HG02610 (cell line): ENCODE measurements at regions not wholly inside any gene's neighbourhood (a gene's known extent, or its start where the extent isn't known, plus 50 kb on each side); places are given as distances from the start of the nearest gene placed in this dataset.
"Not testable (repeated sequence)": the region's sequence is repeated elsewhere in the genome, so short reads cannot be mapped to it uniquely, and the experiment has no call there.

Experiments
- ATAC-seq: cut with Tn5 transposase; IDR thresholded peaks from one replicate; pipeline ENCODE4 v1.9.1; 2021; ENCODE audit warnings: mild to moderate bottlenecking, moderate library complexity; ENCODE audit not compliant: unreplicated experiment

DNA sequence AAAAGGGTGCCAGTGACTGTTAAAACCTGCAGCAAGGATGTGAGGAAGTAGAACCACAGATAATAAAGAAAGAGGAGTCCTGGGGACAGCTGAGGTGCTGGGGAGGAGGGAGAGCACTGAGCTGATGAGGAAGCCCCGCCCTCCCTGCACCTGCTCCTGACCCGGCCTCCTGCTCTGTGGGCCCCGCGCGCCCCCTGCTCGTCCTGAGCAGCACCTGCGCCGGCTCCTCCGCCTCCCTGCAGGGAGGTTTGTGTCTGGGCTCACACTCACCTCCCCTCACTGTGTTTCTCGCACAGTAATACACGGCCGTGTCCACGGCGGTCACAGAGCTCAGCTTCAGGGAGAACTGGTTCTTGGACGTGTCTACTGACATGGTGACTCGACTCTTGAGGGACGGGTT lies 797.6 kb downstream of the TMEM121 start:
- not testable (repeated sequence) for ATAC-seq

DNA sequence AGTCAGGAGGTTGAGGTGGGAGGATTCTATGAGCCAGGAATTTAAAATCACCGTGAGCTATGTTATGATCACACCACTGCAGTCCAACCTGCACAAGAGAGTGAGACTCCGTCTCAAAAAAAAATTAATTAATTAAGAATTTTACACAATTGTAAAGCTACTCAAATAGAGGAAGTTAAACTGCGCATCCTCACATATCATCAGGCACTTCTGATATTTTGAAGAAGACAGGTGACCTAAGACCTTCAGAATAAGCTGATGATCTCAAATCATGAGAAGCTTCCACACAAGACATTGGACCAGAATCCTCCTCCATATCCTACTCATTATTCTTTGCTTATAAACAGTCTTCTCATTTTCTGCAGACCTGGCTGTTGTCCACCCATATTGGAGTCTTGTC lies 800.9 kb downstream of the TMEM121 start:
- no peak for ATAC-seq

DNA sequence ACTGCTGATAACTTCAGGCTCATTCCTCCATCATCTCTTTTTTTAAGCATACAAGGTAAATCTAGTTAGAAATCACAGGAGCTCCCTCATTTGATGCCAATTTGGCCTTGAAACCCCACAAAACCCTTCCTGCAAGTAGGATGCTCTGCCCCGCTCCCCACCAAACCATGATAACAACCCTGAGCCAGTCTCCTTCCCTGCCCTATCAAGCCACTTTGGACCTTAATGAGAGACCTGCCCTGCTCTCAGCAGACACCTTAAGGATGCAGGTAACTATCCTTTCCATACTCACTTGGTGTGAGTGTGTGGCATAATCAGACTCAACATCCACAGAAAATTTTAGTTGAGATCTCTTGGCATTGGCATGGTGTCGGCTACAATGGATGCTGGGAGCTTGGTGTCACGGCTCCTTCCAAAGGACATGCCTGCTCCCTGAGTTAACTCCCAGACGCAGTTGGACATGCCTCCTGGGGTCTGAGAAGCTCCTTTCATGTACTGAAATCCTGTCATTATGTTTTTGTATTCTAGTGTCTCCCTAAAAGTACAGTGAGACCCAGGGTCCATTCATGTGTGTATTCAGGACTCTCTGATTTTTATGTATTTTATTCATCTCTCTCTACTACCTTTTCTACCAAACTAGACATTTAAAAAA lies 801.4 kb downstream of the TMEM121 start:
- not testable (repeated sequence) for ATAC-seq

- not testable (repeated sequence) for ATAC-seq
These were observed 802.9 kb downstream of the TMEM121 start for GRCh38 chr14:106329243-106329642.

DNA sequence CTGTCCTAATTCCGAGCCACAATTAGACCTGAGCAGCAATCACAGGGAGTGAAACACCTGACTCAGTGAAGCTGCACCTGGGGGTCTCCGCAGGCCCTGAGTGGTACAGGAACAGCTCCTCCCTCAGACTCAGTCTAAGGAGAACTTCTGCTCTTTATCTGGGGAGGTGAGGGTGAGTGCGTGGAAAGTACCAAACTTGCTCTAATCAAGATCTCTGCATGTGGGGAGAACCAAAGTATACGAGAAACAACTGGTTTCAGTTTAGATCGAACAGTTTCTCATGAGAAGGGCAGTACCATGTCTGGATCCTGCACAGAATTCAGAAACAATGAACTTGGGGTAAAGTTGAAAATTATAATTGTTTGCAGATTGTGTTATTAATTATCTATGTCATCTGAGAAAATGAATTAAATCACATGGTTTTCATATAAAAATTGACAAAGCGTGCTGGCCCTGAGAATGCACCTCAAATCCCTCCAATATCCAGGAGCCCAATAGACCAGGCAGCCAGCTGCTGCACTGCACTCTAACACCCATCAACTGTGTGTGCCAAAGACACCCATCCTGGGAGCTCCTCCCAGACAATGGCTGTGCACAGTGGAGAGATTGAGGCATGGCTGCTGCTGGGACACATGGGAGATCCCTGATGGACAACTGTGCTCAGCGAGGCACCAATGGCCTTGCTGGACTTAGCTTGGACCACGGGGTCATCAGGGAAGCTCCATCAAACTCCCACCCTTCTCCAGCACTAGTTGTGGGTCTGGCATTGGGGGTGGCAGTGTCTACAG lies 803.8 kb downstream of the TMEM121 start:
- not testable (repeated sequence) for ATAC-seq

- ATAC-seq: not testable (repeated sequence)
These were observed 808.2 kb downstream of the TMEM121 start for GRCh38 chr14:106334428-106335109.

- not testable (repeated sequence) for ATAC-seq
These were observed 808.7 kb downstream of the TMEM121 start for GRCh38 chr14:106335110-106335429.

GRCh38 chr14:106338775-106339174 lies 812.4 kb downstream of the TMEM121 start:
- ATAC-seq: not testable (repeated sequence)

GRCh38 chr14:106340658-106341057 lies 814.3 kb downstream of the TMEM121 start:
- ATAC-seq: not testable (repeated sequence)

DNA sequence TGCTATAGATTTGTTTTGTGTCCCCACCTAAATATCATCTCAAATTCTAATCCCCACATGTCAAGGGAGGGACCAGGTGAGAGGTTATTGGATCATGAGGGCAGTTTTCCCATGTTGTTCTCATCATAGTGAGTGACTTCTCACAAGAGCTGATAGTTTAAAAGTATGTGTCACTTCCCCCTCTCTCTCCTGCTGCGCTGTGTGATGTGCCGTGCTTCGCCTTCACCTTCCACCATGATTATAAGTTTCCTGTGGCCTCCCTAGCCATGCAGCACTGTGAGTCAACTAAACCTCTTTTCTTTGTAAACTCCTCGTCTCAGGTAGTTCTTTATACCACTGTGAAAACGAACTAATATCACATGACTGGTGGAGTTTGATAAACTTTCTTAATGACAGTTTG lies 814.8 kb downstream of the TMEM121 start:
- not testable (repeated sequence) for ATAC-seq

DNA sequence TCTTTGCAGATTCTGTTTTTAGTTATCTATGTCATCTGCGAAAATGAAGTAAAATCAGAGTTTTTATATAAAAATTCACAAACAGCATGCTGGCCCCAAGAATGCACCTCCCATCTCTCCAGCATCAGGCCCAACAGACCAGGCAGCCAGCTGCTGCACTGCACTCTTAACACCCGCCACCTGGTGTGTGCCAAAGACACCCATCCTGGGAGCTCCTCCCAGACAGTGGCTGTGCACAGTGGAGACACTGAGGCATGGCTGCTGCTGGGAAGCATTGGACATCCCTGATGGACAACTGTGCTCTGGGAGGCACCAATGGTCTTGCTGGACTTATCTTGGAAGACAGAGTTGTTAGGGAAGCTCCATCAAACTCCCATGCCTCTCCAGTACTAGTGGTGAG lies 817.2 kb downstream of the TMEM121 start:
- ATAC-seq: no peak

DNA sequence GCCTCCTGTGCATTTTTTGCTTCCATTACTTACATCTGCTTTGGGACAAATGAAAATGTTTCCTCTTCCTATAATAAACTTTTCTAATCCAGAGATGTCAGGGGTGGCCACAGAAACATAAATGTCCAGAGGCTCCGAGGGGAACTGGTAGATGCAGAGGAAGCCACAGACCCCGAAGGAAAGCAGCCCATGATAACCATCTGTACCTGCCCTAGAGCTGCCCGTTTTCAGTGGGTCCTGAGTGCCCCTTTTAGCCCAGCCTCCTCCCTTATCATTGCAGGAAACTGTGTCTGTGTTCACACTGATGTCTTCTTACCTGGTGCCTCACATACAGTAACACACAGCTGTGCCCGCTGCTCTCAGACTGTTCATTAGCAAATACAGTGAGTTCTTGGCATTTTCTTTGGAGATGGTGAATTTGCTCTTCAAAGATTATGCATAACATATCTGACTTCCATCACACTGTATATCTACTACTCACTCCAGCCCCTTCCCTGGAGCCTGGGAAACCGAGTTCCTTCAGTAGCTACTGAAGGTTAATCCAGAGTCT lies 817.8 kb downstream of the TMEM121 start:
- ATAC-seq: not testable (repeated sequence)

DNA sequence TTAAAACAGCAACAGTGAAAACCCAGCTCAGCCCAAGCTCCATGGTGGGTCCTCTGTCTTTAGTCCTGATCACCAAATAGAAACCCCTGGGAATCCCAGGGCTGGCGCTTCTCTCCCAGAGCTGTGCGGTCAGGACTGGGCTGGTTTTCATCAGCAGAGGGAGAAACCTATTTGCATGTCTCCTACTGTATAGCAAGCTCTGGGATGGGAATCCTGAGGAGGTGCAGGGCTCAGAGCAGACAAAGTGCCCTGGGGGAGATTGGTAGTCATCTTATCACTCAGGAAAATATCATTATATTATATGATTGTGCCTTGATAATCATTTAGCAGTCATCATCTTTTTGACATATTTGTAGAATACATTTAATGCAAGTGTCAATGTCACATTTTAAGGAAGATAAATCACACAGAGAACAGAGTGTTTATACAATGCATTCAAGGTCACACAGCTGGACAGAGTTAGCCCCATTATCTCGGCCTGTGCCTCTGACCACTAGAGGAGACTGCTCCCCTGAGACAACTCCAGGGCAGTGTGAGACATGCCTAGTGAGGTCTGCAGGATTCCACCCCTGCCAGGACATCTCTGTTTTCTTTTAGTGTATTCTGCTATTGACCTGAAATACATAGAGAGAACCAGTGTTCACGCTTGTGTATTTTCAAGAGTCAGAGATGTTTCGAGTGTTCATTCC lies 818.6 kb downstream of the TMEM121 start:
- not testable (repeated sequence) for ATAC-seq

DNA sequence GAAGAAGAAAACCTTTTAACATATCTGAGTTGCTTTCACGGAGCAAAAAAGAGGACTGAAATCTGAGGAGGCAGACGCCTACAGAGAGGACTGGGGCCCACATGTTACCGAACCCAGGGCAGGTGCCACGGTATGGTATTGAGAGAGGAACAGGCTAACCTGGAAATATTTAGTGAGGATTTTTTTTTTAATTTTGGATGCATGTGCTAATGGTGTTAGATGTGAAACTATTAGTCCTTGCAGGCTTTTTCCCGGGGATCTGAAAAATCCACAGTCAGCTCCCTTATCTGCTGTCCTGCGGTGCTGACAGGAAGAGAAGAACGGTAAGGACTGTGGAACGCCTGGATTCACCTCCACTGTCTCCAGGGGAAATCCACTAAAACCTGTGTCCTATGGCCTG lies 819.7 kb downstream of the TMEM121 start:
- ATAC-seq: no peak

- no peak for ATAC-seq
These were observed 820.3 kb downstream of the TMEM121 start for GRCh38 chr14:106346534-106347290.

- ATAC-seq: no peak
These were observed 821.0 kb downstream of the TMEM121 start for GRCh38 chr14:106347291-106347778.

GRCh38 chr14:106347890-106348755 lies 821.7 kb downstream of the TMEM121 start:
- ATAC-seq: no peak

DNA sequence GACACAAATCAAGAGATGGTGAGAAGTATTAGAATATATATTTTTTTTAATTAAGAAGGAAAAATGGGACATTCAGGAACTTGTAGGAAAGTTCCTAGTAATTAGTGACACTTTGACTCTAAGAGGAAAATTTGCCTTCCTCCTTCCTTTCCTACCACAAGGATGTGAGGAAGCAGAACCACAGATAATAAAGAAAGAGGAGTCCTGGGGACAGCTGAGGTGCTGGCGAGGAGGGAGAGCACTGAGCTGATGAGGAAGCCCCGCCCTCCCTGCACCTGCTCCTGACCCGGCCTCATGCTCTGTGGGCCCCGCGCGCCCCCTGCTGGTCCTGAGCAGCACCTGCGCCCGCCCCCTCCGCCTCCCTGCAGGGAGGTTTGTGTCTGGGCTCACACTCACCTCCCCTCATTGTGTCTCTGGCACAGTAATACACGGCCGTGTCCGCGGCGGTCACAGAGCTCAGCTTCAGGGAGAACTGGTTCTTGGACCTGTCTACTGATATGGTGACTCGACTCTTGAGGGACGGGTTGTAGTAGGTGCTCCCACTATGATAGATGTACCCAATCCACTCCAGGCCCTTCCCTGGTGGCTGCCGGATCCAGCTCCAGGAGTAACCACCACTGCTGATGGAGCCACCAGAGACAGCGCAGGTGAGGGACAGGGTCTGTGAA lies 822.6 kb downstream of the TMEM121 start:
- not testable (repeated sequence) for ATAC-seq
